Left lung (tissue), 4 donors: ENCODE measurements at regions not wholly inside any gene's neighbourhood (a gene's known extent, or its start where the extent isn't known, plus 50 kb on each side); places are given as distances from the start of the nearest gene placed in this dataset.

Experiments
- ATAC-seq: fragments of 200-7000 bp; cut with Tn5 transposase; one replicate; pipeline ENCODE4 v1.9.1; 2020; ENCODE audit warnings: moderate library complexity
- DNase-seq, 4 donors: peaks; one replicate each; pipeline ENCODE4 v3.0.0-alpha.2; 2013 to 2020
- H3K27ac ChIP-seq, 2 donors: fragments of 200-600 bp; sonication (generic) in 1 of 2; one replicate each; pipeline versions ENCODE4 v1.5.0 to v1.8.0; 2020 to 2021
- H3K27me3 ChIP-seq, 2 donors: fragments of 200-600 bp; sonication (generic) in 1 of 2; one replicate each; pipeline versions ENCODE4 v1.5.0 to v1.8.0; 2020 to 2021
- H3K36me3 ChIP-seq, 2 donors: fragments of 200-600 bp; sonication (generic) in 1 of 2; one replicate each; pipeline versions ENCODE4 v1.5.0 to v1.8.0; 2020 to 2021
- H3K4me1 ChIP-seq, 2 donors: fragments of 200-600 bp; one replicate each; pipeline ENCODE4 v1.8.0; 2021
- H3K4me3 ChIP-seq, 2 donors: fragments of 200-600 bp; sonication (generic) in 1 of 2; one replicate each; pipeline versions ENCODE4 v1.5.0 to v1.8.0; 2020 to 2021; ENCODE audit warnings: mild to moderate bottlenecking in 1 of 2
- H3K9me3 ChIP-seq, 2 donors: fragments of 200-600 bp; sonication (generic) in 1 of 2; one replicate each; pipeline versions ENCODE4 v1.5.0 to v1.8.0; 2020 to 2021
- intact Hi-C, 2 donors: fragments of 100-400 bp; cut with DNase I; formaldehyde crosslinking; loops; one replicate each; pipeline versions ENCODE4 v1.11.2 to v1.14.2; 2022
- TF ChIP-seq, protein P1 (sequence below), 2 donors: fragments of 200-600 bp; sonication (generic) in 1 of 2; IDR thresholded peaks; one replicate each; pipeline versions ENCODE4 v1.5.0 to v1.8.0; 2021; ENCODE audit warnings: antibody characterized with exemption in 2 of 2
- donor health status: DM: no; HTN: yes; CAD: no.
- donor health status: DM: no; HTN: no; CAD: no.

DNA sequence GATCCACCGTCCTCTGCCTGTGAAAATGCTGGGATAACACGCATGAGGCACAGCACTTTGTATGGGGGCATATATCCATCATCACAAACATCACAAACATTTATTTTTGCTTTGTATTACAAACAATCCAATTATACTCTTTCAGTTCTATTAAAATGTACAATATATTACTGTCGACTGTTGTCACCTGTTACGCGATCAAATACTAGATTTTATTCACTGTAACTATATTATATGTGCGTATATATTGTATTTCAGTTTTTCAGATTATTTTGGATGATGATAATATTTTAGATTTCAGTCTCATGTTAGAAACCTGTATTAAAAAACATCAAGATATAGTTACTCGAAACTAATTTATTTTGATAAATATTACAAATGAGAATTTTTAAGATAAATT lies 998.3 kb downstream of the EFNB2 start:
- ATAC-seq, result no peak
- no peaks in the 10 kb centered on the region for H3K9me3 ChIP-seq
- TF ChIP-seq, protein P1, sequence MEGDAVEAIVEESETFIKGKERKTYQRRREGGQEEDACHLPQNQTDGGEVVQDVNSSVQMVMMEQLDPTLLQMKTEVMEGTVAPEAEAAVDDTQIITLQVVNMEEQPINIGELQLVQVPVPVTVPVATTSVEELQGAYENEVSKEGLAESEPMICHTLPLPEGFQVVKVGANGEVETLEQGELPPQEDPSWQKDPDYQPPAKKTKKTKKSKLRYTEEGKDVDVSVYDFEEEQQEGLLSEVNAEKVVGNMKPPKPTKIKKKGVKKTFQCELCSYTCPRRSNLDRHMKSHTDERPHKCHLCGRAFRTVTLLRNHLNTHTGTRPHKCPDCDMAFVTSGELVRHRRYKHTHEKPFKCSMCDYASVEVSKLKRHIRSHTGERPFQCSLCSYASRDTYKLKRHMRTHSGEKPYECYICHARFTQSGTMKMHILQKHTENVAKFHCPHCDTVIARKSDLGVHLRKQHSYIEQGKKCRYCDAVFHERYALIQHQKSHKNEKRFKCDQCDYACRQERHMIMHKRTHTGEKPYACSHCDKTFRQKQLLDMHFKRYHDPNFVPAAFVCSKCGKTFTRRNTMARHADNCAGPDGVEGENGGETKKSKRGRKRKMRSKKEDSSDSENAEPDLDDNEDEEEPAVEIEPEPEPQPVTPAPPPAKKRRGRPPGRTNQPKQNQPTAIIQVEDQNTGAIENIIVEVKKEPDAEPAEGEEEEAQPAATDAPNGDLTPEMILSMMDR (IDR thresholded peaks at IDR 0.05), result no peak

DNA sequence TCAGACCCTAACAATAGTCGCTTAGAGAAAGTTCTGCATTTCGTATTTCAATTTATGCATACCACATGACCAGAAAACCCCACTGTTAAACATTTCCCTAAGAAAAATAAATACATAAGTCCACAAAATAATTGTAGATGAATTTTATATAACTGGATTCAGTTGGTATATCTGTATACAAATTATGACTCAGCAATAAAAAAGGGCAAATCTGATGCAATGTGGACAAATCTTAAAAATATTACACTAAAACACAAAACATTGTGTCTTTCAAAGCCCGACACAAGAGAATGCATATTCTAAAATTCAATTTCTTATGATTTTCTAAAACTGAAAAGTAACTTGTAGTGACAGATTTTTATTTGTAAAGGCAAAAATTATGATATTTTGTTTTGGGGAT lies 1005.0 kb downstream of the EFNB2 start:
- Histone ChIP-seq H3K4me1 (no peaks in the 10 kb centered on the region), H3K9me3 (peaks cover 0 to 4% of the 10 kb centered on the region in 2 donors), H3K36me3 (no peaks in the 10 kb centered on the region), H3K27me3 (no peaks in the 10 kb centered on the region), H3K4me3 (no peak overlapping the region), H3K27ac (no peak overlapping the region)
- TF ChIP-seq, protein P1 (IDR thresholded peaks at IDR 0.05), result no peak
- intact Hi-C loops, result no loop called here
- no peak for DNase-seq
- ATAC-seq, result no peak

More for the DNA sequence above, 998.3 kb downstream of the EFNB2 start:
- H3K36me3 ChIP-seq, result no peaks in the 10 kb centered on the region
- no peaks in the 10 kb centered on the region for H3K27me3 ChIP-seq
- no peak overlapping the region for H3K27ac ChIP-seq
- no peak for DNase-seq
- no peaks in the 10 kb centered on the region for H3K4me1 ChIP-seq
- H3K4me3 ChIP-seq, result no peak overlapping the region
- intact Hi-C loops, result no loop called here

DNA sequence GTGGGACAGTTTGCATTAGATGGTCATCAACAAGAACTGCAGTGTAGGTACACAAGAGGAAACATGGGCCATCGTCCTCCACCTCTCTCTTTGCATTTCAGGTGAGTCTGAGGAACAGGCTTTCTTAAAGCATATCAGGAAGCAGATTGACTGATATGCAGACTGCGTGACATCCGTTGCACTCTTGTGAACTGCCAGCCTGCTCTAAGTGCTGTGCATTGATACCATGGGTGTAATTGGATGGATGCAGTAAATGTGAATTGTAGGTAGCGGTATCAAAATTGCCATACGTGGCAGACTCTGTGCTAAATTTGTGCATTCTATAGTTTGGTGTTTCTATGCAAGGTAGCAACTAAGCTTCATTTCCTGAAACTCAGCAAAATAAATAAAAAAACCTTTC lies 1008.3 kb downstream of the EFNB2 start:
- Histone ChIP-seq H3K4me1 (no peaks in the 10 kb centered on the region), H3K36me3 (no peaks in the 10 kb centered on the region), H3K27me3 (no peaks in the 10 kb centered on the region), H3K9me3 (peaks cover 0 to 5% of the 10 kb centered on the region in 2 donors), H3K4me3 (no peak overlapping the region), H3K27ac (no peak overlapping the region)
- DNase-seq (no peak), ATAC-seq (no peak)
- TF ChIP-seq, protein P1 (IDR thresholded peaks at IDR 0.05), result no peak
- intact Hi-C loops, result no loop called here

DNA sequence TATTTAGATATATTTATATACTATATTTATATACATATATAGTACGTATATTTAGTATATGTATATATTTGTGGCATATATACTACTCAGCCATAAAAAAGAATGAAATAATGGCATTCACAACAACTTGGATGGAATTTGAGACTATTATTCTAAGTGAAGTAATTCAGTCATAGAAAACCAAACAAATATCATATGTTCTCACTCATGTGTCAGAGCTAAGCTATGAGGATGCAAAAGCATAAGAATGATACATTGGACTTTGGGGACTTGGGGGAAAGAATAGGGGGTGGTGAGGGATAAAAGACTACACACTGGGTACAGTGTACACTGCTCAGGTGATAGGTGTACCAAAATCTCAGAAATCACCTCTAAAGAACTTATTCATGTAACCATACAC lies 1015.7 kb downstream of the EFNB2 start:
- TF ChIP-seq, protein P1 (IDR thresholded peaks at IDR 0.05), result peak in 1 of 2 donors; percentile 9
- Histone ChIP-seq H3K9me3 (peaks cover 0 to 2% of the 10 kb centered on the region in 2 donors), H3K27ac (no peak overlapping the region), H3K4me1 (no peaks in the 10 kb centered on the region), H3K27me3 (no peaks in the 10 kb centered on the region), H3K36me3 (no peaks in the 10 kb centered on the region), H3K4me3 (no peak overlapping the region)
- DNase-seq, result no peak
- no peak for ATAC-seq
- intact Hi-C loops, result no loop called here

DNA sequence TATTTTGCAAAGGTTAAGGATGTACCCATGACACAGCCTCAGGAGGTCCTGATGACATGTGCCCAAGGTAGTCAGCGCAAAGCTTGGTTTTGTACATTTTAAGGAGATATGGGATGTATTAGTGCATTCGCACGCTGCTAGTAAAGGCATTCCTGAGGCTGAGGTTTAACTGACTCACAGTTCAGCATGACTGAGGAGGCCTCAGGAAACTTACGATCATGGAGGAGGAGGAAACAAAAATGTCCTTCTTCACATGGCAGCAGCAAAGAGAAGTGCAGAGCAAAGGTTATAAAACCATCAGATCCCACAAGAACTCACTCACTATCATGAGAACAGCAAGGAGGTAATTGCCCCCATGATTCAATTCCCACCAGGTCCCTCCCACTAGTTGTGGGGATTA lies 1017.4 kb downstream of the EFNB2 start:
- no peaks in the 10 kb centered on the region for H3K9me3 ChIP-seq
- intact Hi-C loops, result no loop called here
- no peak for DNase-seq
- no peaks in the 10 kb centered on the region for H3K4me1 ChIP-seq
- TF ChIP-seq, protein P1 (IDR thresholded peaks at IDR 0.05), result no peak
- H3K27me3 ChIP-seq, result no peaks in the 10 kb centered on the region
- no peak for ATAC-seq
- no peaks in the 10 kb centered on the region for H3K36me3 ChIP-seq
- no peak overlapping the region for H3K27ac ChIP-seq
- no peak overlapping the region for H3K4me3 ChIP-seq
